Ishikawa (cell line): ENCODE measurements at regions not wholly inside any gene's neighbourhood (a gene's known extent, or its start where the extent isn't known, plus 50 kb on each side); places are given as distances from the start of the nearest gene placed in this dataset.

Source experiments
- CEBPB ChIP-seq: IDR thresholded peaks from 2 replicates; pipeline ENCODE4 v1.6.1; 2012
- CREB1 ChIP-seq: IDR thresholded peaks from 2 replicates; pipeline ENCODE4 v1.6.1; 2012; ENCODE audit warnings: low read depth
- EGR1 ChIP-seq: IDR thresholded peaks from 2 replicates; pipeline ENCODE4 v1.6.1; 2012
- EP300 ChIP-seq: IDR thresholded peaks from 2 replicates; pipeline ENCODE4 v1.6.1; 2012; ENCODE audit warnings: borderline replicate concordance
- FOXM1 ChIP-seq: IDR thresholded peaks from 2 replicates; pipeline ENCODE4 v1.6.1; 2012; ENCODE audit warnings: low read depth, borderline replicate concordance
- MAX ChIP-seq: IDR thresholded peaks from 2 replicates; pipeline ENCODE4 v1.6.1; 2012
- NFIC ChIP-seq: IDR thresholded peaks from 2 replicates; pipeline ENCODE4 v1.6.1; 2012
- RAD21 ChIP-seq: IDR thresholded peaks from 2 replicates; pipeline ENCODE4 v1.6.1; 2012; ENCODE audit warnings: low read depth
- REST ChIP-seq: IDR thresholded peaks from 2 replicates; pipeline ENCODE4 v1.6.1; 2012; ENCODE audit warnings: low read depth, mild to moderate bottlenecking
- TAF1 ChIP-seq: IDR thresholded peaks from 2 replicates; pipeline ENCODE4 v1.6.1; 2012; ENCODE audit warnings: low read depth, mild to moderate bottlenecking
- TCF12 ChIP-seq: IDR thresholded peaks from 2 replicates; pipeline ENCODE4 v1.6.1; 2012; ENCODE audit warnings: low read depth
- TEAD4 ChIP-seq: IDR thresholded peaks from 2 replicates; pipeline ENCODE4 v1.6.1; 2012
- USF1 ChIP-seq: IDR thresholded peaks from 2 replicates; pipeline ENCODE4 v1.6.1; 2012
- YY1 ChIP-seq: IDR thresholded peaks from 2 replicates; pipeline ENCODE4 v1.6.1; 2012; ENCODE audit warnings: low read depth
- ZBTB7A ChIP-seq: IDR thresholded peaks from 2 replicates; pipeline ENCODE4 v1.6.1; 2012; ENCODE audit warnings: low read depth

- TF ChIP-seq CREB1: no peak
- TF ChIP-seq RAD21: no peak
- TF ChIP-seq EGR1: no peak
- TF ChIP-seq YY1: no peak
- TF ChIP-seq TEAD4: no peak
- TF ChIP-seq USF1: no peak
- no peak for TF ChIP-seq FOXM1
- no peak for TF ChIP-seq MAX
- no peak for TF ChIP-seq EP300
- TF ChIP-seq ZBTB7A: no peak
- TF ChIP-seq TAF1: no peak
- TF ChIP-seq CEBPB: no peak
- no peak for TF ChIP-seq TCF12
- TF ChIP-seq NFIC: no peak
- no peak for TF ChIP-seq REST
These were observed 247.9 kb upstream of the STT3B start for GRCh38 chr3:31284776-31285175.

- TF ChIP-seq CEBPB (no peak), ZBTB7A (no peak), USF1 (no peak), EP300 (no peak), TCF12 (no peak), TEAD4 (no peak), NFIC (no peak), REST (no peak), TAF1 (no peak), YY1 (no peak), FOXM1 (no peak), CREB1 (no peak)
These were observed 246.8 kb upstream of the STT3B start for GRCh38 chr3:31285833-31286486.

GRCh38 chr3:31288224-31288623, 244.5 kb upstream of the STT3B start:
- no peak for TF ChIP-seq CEBPB
- TF ChIP-seq REST: no peak
- TF ChIP-seq EP300: no peak
- no peak for TF ChIP-seq TAF1
- no peak for TF ChIP-seq CREB1
- no peak for TF ChIP-seq ZBTB7A
- no peak for TF ChIP-seq YY1
- TF ChIP-seq MAX: no peak
- TF ChIP-seq FOXM1: no peak
- TF ChIP-seq EGR1: no peak
- no peak for TF ChIP-seq TCF12
- no peak for TF ChIP-seq NFIC
- no peak for TF ChIP-seq RAD21
- no peak for TF ChIP-seq TEAD4
- TF ChIP-seq USF1: no peak
